WTC11 (cell line): ENCODE measurements at regions not wholly inside any gene's neighbourhood (a gene's known extent, or its start where the extent isn't known, plus 50 kb on each side); places are given as distances from the start of the nearest gene placed in this dataset.

ENCODE experiments used
- ATAC-seq: fragments of 200-7000 bp; cut with Tn5 transposase; 2 replicates; pipeline ENCODE4 v1.10.0; 2021; ENCODE audit warnings: mild to moderate bottlenecking, moderate library complexity
- CTCF ChIA-PET: fragments of 300-600 bp; sonication (Branson Sonifier 250); formaldehyde crosslinking; loops from one replicate; lab custom pipeline; 2021; ENCODE audit warnings: antibody characterized with exemption; lab: Charles Lee
- POLR2A ChIA-PET: fragments of 350-600 bp; sonication (Branson Sonifier 250); formaldehyde crosslinking; loops from one replicate; lab custom pipeline; 2021; ENCODE audit warnings: antibody characterized with exemption; lab: Charles Lee
- DNase-seq: peaks from one replicate; pipeline ENCODE4 v3.0.0; 2021; ENCODE audit warnings: low spot score
- H3K27ac Mint-ChIP-seq: 2 replicates; pipeline ENCODE4 v1.8.0; 2021; ENCODE audit warnings: mixed read lengths
- H3K27me3 Mint-ChIP-seq: 2 replicates; pipeline ENCODE4 v1.8.0; 2021; ENCODE audit warnings: low read depth, mild to moderate bottlenecking, moderate library complexity, mixed read lengths
- H3K36me3 Mint-ChIP-seq: 2 replicates; pipeline ENCODE4 v1.8.0; 2021; ENCODE audit warnings: mixed read lengths
- H3K4me1 Mint-ChIP-seq: 2 replicates; pipeline ENCODE4 v1.8.0; 2022; ENCODE audit warnings: mixed read lengths
- H3K4me3 Mint-ChIP-seq: 2 replicates; pipeline ENCODE4 v1.8.0; 2021; ENCODE audit warnings: mild to moderate bottlenecking, moderate library complexity, mixed read lengths
- H3K9me3 Mint-ChIP-seq: 2 replicates; pipeline ENCODE4 v1.8.0; 2021; ENCODE audit warnings: mixed read lengths
- AFF4 ChIP-seq: sonication (generic); formaldehyde crosslinking; IDR thresholded peaks from 2 replicates; pipeline ENCODE4 v1.8.1; 2023; ENCODE audit warnings: mild to moderate bottlenecking, missing genetic modification reagents, borderline replicate concordance
- ARID4B ChIP-seq: sonication (generic); formaldehyde crosslinking; IDR thresholded peaks from 2 replicates; pipeline ENCODE4 v1.8.0; 2023; ENCODE audit warnings: missing genetic modification reagents, mild to moderate bottlenecking, borderline replicate concordance
- E2F5 ChIP-seq: sonication (generic); formaldehyde crosslinking; IDR thresholded peaks from 2 replicates; pipeline ENCODE4 v1.8.1; 2022; ENCODE audit warnings: mild to moderate bottlenecking, moderate library complexity, missing genetic modification reagents
- EMX1 ChIP-seq: fragments of 250-450 bp; sonication (Bioruptor Pico); IDR thresholded peaks from 2 replicates; pipeline ENCODE4 v1.8.0; 2021; ENCODE audit warnings: mild to moderate bottlenecking
- FOXJ3 ChIP-seq: sonication (generic); formaldehyde crosslinking; IDR thresholded peaks from 2 replicates; pipeline ENCODE4 v1.9.0; 2021; ENCODE audit warnings: missing genetic modification reagents, mild to moderate bottlenecking, borderline replicate concordance
- FOXK1 ChIP-seq: sonication (generic); formaldehyde crosslinking; IDR thresholded peaks from 2 replicates; pipeline ENCODE4 v1.8.0; 2022; ENCODE audit warnings: mild to moderate bottlenecking, moderate library complexity, missing genetic modification reagents
- JUN ChIP-seq: sonication (generic); formaldehyde crosslinking; IDR thresholded peaks from 2 replicates; pipeline ENCODE4 v1.8.0; 2023; ENCODE audit warnings: mild to moderate bottlenecking, missing genetic modification reagents
- KAT7 ChIP-seq: sonication (generic); formaldehyde crosslinking; IDR thresholded peaks from 2 replicates; pipeline ENCODE4 v1.8.1; 2023; ENCODE audit warnings: missing genetic modification reagents, mild to moderate bottlenecking, borderline replicate concordance
- MYBL2 ChIP-seq: sonication (generic); formaldehyde crosslinking; IDR thresholded peaks from 2 replicates; pipeline ENCODE4 v1.8.1; 2023; ENCODE audit warnings: mild to moderate bottlenecking, moderate library complexity, missing genetic modification reagents
- PRRX2 ChIP-seq: fragments of 250-450 bp; sonication (Bioruptor Pico); IDR thresholded peaks from 2 replicates; pipeline ENCODE4 v1.8.0; 2021; ENCODE audit warnings: mild to moderate bottlenecking
- SMAD4 ChIP-seq: sonication (generic); formaldehyde crosslinking; IDR thresholded peaks from 2 replicates; pipeline ENCODE4 v1.8.0; 2022; ENCODE audit warnings: mild to moderate bottlenecking, missing genetic modification reagents
- SP1 ChIP-seq: sonication (generic); formaldehyde crosslinking; conservative IDR thresholded peaks from 2 replicates; pipeline ENCODE4 v1.8.1; 2022; ENCODE audit warnings: missing genetic modification reagents
- TP53 ChIP-seq: sonication (generic); formaldehyde crosslinking; IDR thresholded peaks from 2 replicates; pipeline ENCODE4 v1.8.1; 2023; ENCODE audit warnings: mild to moderate bottlenecking, missing genetic modification reagents
- USF1 ChIP-seq: sonication (generic); formaldehyde crosslinking; IDR thresholded peaks from 2 replicates; pipeline ENCODE4 v1.8.0; 2022; ENCODE audit warnings: mild to moderate bottlenecking, missing genetic modification reagents
- USF2 ChIP-seq: sonication (generic); formaldehyde crosslinking; IDR thresholded peaks from 2 replicates; pipeline ENCODE4 v1.8.1; 2023; ENCODE audit warnings: mild to moderate bottlenecking, missing genetic modification reagents, moderate library complexity
- ZMAT4 ChIP-seq: fragments of 250-450 bp; sonication (Bioruptor Pico); IDR thresholded peaks from 2 replicates; pipeline ENCODE4 v1.9.0; 2021; ENCODE audit warnings: mild to moderate bottlenecking
- ZNF138 ChIP-seq: sonication (generic); formaldehyde crosslinking; conservative IDR thresholded peaks from 2 replicates; pipeline ENCODE4 v1.8.1; 2022; ENCODE audit warnings: mild to moderate bottlenecking, moderate library complexity, missing genetic modification reagents
- ZNF396 ChIP-seq: fragments of 250-450 bp; sonication (Bioruptor Pico); IDR thresholded peaks from 2 replicates; pipeline ENCODE4 v1.8.0; 2021; ENCODE audit warnings: mild to moderate bottlenecking, moderate library complexity, borderline replicate concordance
- ZNF416 ChIP-seq: fragments of 250-450 bp; sonication (Bioruptor Pico); IDR thresholded peaks from 2 replicates; pipeline ENCODE4 v1.9.0; 2021; ENCODE audit warnings: mild to moderate bottlenecking, inconsistent platforms
- ZNF532 ChIP-seq: fragments of 250-450 bp; sonication (Bioruptor Pico); IDR thresholded peaks from 2 replicates; pipeline ENCODE4 v1.9.0; 2021; ENCODE audit warnings: mild to moderate bottlenecking, borderline replicate concordance

- TF ChIP-seq ARID4B (CRISPR knock-in tag) (no peak), FOXK1 (no peak), FOXJ3 (CRISPR knock-in tag) (no peak)
Measured at GRCh38 chr3:118126751-118127150, 907.9 kb downstream of the IGSF11 start (continued).

- Mint-ChIP-seq H3K4me1 (no peaks in the 10 kb centered on the region), H3K9me3 (no peaks in the 10 kb centered on the region), H3K27me3 (no peaks in the 10 kb centered on the region; the same call in 1 of the 2 replicates), H3K27ac (no peak overlapping the region), H3K36me3 (no peaks in the 10 kb centered on the region), H3K4me3 (no peak overlapping the region)
- no peak for DNase-seq
- TF ChIP-seq JUN (CRISPR knock-in tag) (no peak), USF1 (no peak), ZNF396 (no peak), ZNF416 (CRISPR knock-in tag) (no peak), KAT7 (CRISPR knock-in tag) (no peak), ZNF532 (no peak), SP1 (no peak), USF2 (CRISPR knock-in tag) (no peak), TP53 (CRISPR knock-in tag) (no peak), MYBL2 (CRISPR knock-in tag) (no peak), PRRX2 (CRISPR knock-in tag) (no peak), SMAD4 (CRISPR knock-in tag) (no peak)
- CTCF ChIA-PET: interaction anchor here (0.5 kb wide), 1 partner anchor 619 kb away, joined by 5 read pairs; no protein-coding TSS in a partner anchor
- no peak for ATAC-seq
- POLR2A ChIA-PET: no interaction called here
Measured at GRCh38 chr3:118127992-118128391, 906.7 kb downstream of the IGSF11 start.

GRCh38 chr3:118128886-118129285 lies 905.8 kb downstream of the IGSF11 start:
- H3K27ac Mint-ChIP-seq: no peak overlapping the region
- ChIA-PET CTCF (no interaction called here), POLR2A (no interaction called here)
- no peaks in the 10 kb centered on the region for H3K9me3 Mint-ChIP-seq
- H3K27me3 Mint-ChIP-seq: no peaks in the 10 kb centered on the region; the same call in 1 of the 2 replicates
- ATAC-seq (no peak), DNase-seq (no peak)
- no peak overlapping the region for H3K4me3 Mint-ChIP-seq
- H3K36me3 Mint-ChIP-seq: no peaks in the 10 kb centered on the region
- no peaks in the 10 kb centered on the region for H3K4me1 Mint-ChIP-seq
- TF ChIP-seq E2F5 (CRISPR knock-in tag) (no peak), EMX1 (CRISPR knock-in tag) (no peak), PRRX2 (CRISPR knock-in tag) (no peak), AFF4 (CRISPR knock-in tag) (no peak), ZNF138 (CRISPR knock-in tag) (no peak), ZMAT4 (no peak)
